ENCODE measurements at regions not wholly inside any gene's neighbourhood (a gene's known extent, or its start where the extent isn't known, plus 50 kb on each side); places are given as distances from the start of the nearest gene placed in this dataset.
"Not testable (repeated sequence)": the region's sequence is repeated elsewhere in the genome, so short reads cannot be mapped to it uniquely, and the experiment has no call there.

DNA sequence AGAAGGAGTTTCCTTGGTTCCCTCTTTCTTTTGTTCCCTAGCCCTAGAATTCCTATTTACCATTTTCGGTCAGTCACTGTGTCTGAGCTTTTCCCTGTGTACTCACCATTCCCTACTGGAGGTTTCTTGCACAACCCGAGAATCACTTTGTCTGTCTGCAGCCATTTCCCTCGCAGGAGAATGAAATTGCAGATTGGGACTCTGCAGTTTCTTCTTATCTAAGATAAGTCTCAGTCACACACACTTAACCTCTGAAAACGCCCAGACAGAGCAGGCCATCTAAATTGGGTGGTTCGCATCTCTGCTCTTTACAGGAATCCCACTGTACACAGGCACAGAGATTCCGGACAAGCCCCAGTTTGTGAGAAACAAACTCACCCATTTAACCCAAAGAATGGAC, 58.6 kb upstream of the CNTNAP2 start:
- no peaks in the 10 kb centered on the region for H3K36me3 ChIP-seq (ENCODE audit: control insufficient read depth, insufficient read depth, low read length)
- no peak overlapping the region for H3K4me3 ChIP-seq (ENCODE audit: low read depth, low read length)
- H3K79me2 ChIP-seq, result no peaks in the 10 kb centered on the region
- TF ChIP-seq, protein P1, sequence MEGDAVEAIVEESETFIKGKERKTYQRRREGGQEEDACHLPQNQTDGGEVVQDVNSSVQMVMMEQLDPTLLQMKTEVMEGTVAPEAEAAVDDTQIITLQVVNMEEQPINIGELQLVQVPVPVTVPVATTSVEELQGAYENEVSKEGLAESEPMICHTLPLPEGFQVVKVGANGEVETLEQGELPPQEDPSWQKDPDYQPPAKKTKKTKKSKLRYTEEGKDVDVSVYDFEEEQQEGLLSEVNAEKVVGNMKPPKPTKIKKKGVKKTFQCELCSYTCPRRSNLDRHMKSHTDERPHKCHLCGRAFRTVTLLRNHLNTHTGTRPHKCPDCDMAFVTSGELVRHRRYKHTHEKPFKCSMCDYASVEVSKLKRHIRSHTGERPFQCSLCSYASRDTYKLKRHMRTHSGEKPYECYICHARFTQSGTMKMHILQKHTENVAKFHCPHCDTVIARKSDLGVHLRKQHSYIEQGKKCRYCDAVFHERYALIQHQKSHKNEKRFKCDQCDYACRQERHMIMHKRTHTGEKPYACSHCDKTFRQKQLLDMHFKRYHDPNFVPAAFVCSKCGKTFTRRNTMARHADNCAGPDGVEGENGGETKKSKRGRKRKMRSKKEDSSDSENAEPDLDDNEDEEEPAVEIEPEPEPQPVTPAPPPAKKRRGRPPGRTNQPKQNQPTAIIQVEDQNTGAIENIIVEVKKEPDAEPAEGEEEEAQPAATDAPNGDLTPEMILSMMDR (IDR thresholded peaks at IDR 0.05), result no peak
- no peaks in the 10 kb centered on the region for H3K9me3 ChIP-seq (ENCODE audit: control insufficient read depth, low read length)
- no peaks in the 10 kb centered on the region for H3K4me1 ChIP-seq
- no peaks in the 10 kb centered on the region for H3K27me3 ChIP-seq (ENCODE audit: control insufficient read depth, insufficient read depth, low read length)
- H3K27ac ChIP-seq, result no peak overlapping the region
- H2AFZ ChIP-seq, result no peak overlapping the region
- no peak overlapping the region for H3K9ac ChIP-seq
- H3K4me2 ChIP-seq (ENCODE audit: low read length), result no peak overlapping the region

DNA sequence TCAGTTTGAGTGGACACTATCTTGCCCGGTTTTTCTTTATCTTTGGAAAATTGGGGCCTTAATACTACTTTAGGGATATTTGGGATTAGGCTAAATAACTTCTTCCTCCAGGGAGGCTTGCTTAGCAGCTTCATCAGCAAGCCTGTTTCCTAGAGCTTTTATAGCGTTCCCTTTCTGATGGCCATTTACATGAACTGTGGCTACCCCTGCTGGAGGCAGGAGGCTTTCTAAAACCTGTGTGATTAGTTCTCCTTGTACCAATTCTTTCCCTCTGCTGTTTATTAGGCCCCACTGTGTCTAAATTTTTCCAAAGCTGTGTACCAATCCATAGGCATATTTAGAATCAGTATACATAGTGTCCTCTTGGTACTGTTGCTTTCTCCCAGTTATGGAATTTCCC, 61.7 kb upstream of the CNTNAP2 start:
- no peak overlapping the region for H3K4me2 ChIP-seq (ENCODE audit: low read length)
- no peaks in the 10 kb centered on the region for H3K79me2 ChIP-seq
- TF ChIP-seq, protein P1 (IDR thresholded peaks at IDR 0.05), result no peak
- H3K36me3 ChIP-seq (ENCODE audit: control insufficient read depth, insufficient read depth, low read length), result no peaks in the 10 kb centered on the region
- no peak overlapping the region for H3K4me3 ChIP-seq (ENCODE audit: low read depth, low read length)
- H2AFZ ChIP-seq, result no peak overlapping the region
- H3K4me1 ChIP-seq, result no peaks in the 10 kb centered on the region
- no peaks in the 10 kb centered on the region for H3K27me3 ChIP-seq (ENCODE audit: control insufficient read depth, insufficient read depth, low read length)
- H3K9me3 ChIP-seq (ENCODE audit: control insufficient read depth, low read length), result no peaks in the 10 kb centered on the region
- no peak overlapping the region for H3K27ac ChIP-seq
- no peak overlapping the region for H3K9ac ChIP-seq

DNA sequence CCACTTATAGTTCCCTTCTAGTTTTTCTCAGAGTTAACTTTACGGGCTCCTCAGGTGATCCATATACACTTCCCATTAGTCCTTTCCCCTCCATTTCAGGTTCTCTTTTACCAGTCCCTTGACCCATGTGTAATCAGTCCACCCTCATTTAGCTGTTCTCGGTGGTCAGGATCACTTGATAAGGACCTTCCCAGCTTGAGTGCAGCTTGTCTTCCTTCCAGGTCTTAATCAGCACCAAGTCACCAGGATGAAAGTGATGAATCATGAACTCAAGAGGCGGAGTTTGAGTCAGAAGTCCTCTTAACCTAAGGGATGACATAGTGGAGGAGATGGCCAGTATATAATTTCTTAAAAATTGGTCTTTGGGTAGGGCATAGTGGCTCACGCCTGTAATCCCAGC, 63.1 kb upstream of the CNTNAP2 start:
- Histone ChIP-seq H3K27me3 (ENCODE audit: control insufficient read depth, insufficient read depth, low read length) (no peaks in the 10 kb centered on the region), H3K9ac (no peak overlapping the region), H2AFZ (no peak overlapping the region), H3K9me3 (ENCODE audit: control insufficient read depth, low read length) (no peaks in the 10 kb centered on the region), H3K4me3 (ENCODE audit: low read depth, low read length) (no peak overlapping the region), H3K4me2 (ENCODE audit: low read length) (no peak overlapping the region), H3K36me3 (ENCODE audit: control insufficient read depth, insufficient read depth, low read length) (no peaks in the 10 kb centered on the region), H3K79me2 (no peaks in the 10 kb centered on the region), H3K27ac (no peak overlapping the region), H3K4me1 (no peaks in the 10 kb centered on the region)
- TF ChIP-seq, protein P1 (IDR thresholded peaks at IDR 0.05), result no peak

DNA sequence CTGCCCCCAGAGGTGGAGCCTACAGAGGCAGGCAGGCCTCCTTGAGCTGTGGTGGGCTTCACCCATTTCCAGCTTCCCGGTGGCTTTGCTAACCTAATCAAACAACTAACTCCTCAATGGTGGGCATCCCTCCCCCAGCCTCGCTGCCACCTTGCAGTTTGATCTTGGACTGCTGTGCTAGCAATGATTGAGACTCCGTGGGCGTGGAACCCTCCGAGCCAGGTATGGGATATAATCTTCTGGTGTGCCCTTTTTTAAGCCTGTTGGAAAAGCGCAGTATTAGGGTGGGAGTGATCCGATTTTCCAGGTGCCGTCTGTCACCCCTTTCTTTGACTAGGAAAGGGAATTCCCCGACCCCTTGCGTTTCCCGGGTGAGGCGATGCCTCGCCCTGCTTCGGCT, 73.3 kb upstream of the CNTNAP2 start:
- not testable (repeated sequence) for H3K36me3 ChIP-seq (ENCODE audit: control insufficient read depth, insufficient read depth, low read length); H3K79me2 ChIP-seq; H3K9ac ChIP-seq; H3K9me3 ChIP-seq (ENCODE audit: control insufficient read depth, low read length); H2AFZ ChIP-seq; H3K4me3 ChIP-seq (ENCODE audit: low read depth, low read length); H3K27me3 ChIP-seq (ENCODE audit: control insufficient read depth, insufficient read depth, low read length); H3K4me1 ChIP-seq; H3K4me2 ChIP-seq (ENCODE audit: low read length); H3K27ac ChIP-seq

DNA sequence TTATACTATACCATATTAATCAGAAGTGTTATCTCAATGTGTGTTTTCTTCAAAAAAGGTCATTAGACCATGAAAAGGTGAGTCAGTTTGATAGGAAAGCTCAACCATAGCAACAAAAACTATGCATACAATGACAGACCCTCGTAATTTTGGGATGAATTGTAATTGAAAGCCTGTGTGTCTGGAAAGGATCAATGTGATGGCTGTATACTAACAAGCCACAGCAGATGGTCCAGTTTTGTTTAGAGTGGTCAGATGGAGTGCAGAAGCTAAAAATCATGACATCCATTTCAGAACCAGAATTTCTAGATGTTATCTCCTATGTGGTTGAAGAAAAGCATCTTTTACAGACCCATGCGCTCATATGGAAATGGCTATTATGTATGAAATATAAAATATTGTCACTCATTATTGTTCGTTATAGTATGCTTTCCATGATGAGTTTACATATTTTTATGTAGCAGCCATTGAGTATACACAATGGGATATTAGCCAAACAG, 88.3 kb upstream of the CNTNAP2 start:
- Histone ChIP-seq H3K79me2 (no peaks in the 10 kb centered on the region), H3K4me1 (no peaks in the 10 kb centered on the region), H2AFZ (no peak overlapping the region), H3K4me3 (ENCODE audit: low read depth, low read length) (no peak overlapping the region), H3K9ac (no peak overlapping the region), H3K27ac (no peak overlapping the region), H3K9me3 (ENCODE audit: control insufficient read depth, low read length) (no peaks in the 10 kb centered on the region), H3K36me3 (ENCODE audit: control insufficient read depth, insufficient read depth, low read length) (no peaks in the 10 kb centered on the region), H3K27me3 (ENCODE audit: control insufficient read depth, insufficient read depth, low read length) (no peaks in the 10 kb centered on the region), H3K4me2 (ENCODE audit: low read length) (no peak overlapping the region)
- TF ChIP-seq, protein P1 (IDR thresholded peaks at IDR 0.05), result no peak

Data from parathyroid adenoma (tissue), 2 donors.